ENCODE measurements at regions not wholly inside any gene's neighbourhood (a gene's known extent, or its start where the extent isn't known, plus 50 kb on each side); places are given as distances from the start of the nearest gene placed in this dataset.

- TF ChIP-seq EZH2phosphoT487 (IDR thresholded peaks at IDR 0.05; ENCODE audit: borderline replicate concordance, low read depth, low read length) (no peak), CTCF (conservative IDR thresholded peaks at IDR 0.05; ENCODE audit: low read length) (no peak)
Observed at GRCh38 chr1:66475940-66476339, 58.0 kb upstream of the SGIP1 start.
